Activated CD8-positive, alpha-beta T cell treated with anti-CD3 and anti-CD28 coated beads, Interleukin-2, amount 10 ng/mL, durations not matched to agents 7 days and 5 days (primary cell): ENCODE measurements at regions not wholly inside any gene's neighbourhood (a gene's known extent, or its start where the extent isn't known, plus 50 kb on each side); places are given as distances from the start of the nearest gene placed in this dataset.

Experiments
- ATAC-seq: fragments of 150-1000 bp; cut with Tn5 transposase; one replicate; pipeline ENCODE4 v1.10.0; 2021; ENCODE audit warnings: moderate library complexity
- CTCF ChIA-PET: fragments of 350-600 bp; sonication (Branson Sonifier 250); formaldehyde crosslinking; loops from one replicate; lab custom pipeline; 2021; ENCODE audit warnings: antibody characterized with exemption; lab: Charles Lee
- POLR2A ChIA-PET: fragments of 350-600 bp; sonication (Branson Sonifier 250); formaldehyde crosslinking; loops from one replicate; lab custom pipeline; 2021; ENCODE audit warnings: antibody characterized with exemption; lab: Charles Lee
- DNase-seq: peaks from one replicate; pipeline ENCODE4 v3.0.0-alpha.2; 2020
- H3K27ac Mint-ChIP-seq: one replicate; pipeline ENCODE4 v1.8.0; 2021; ENCODE audit warnings: mild to moderate bottlenecking, mixed read lengths
- H3K27me3 Mint-ChIP-seq: one replicate; pipeline ENCODE4 v1.8.0; 2021; ENCODE audit warnings: low read depth, mixed read lengths
- H3K36me3 Mint-ChIP-seq: one replicate; pipeline ENCODE4 v1.8.0; 2021; ENCODE audit warnings: low read depth, mixed read lengths
- H3K4me1 Mint-ChIP-seq: one replicate; pipeline ENCODE4 v1.8.0; 2021; ENCODE audit warnings: low read depth, mixed read lengths
- H3K4me3 Mint-ChIP-seq: one replicate; pipeline ENCODE4 v1.8.0; 2021; ENCODE audit warnings: mild to moderate bottlenecking, mixed read lengths
- H3K9me3 Mint-ChIP-seq: one replicate; pipeline ENCODE4 v1.8.0; 2022; ENCODE audit warnings: mixed read lengths; ENCODE audit not compliant: insufficient read depth

- Mint-ChIP-seq H3K9me3 (peaks cover 28% of the 10 kb centered on the region), H3K4me1 (no peaks in the 10 kb centered on the region), H3K4me3 (no peak overlapping the region), H3K36me3 (no peaks in the 10 kb centered on the region), H3K27me3 (no peaks in the 10 kb centered on the region), H3K27ac (no peak overlapping the region)
- DNase-seq (no peak), ATAC-seq (no peak)
- ChIA-PET CTCF (no interaction called here), POLR2A (no interaction called here)
These were observed 76.0 kb upstream of the CDH10 start for GRCh38 chr5:24720743-24721142.

GRCh38 chr5:24714746-24715145 lies 70.0 kb upstream of the CDH10 start:
- POLR2A ChIA-PET: no interaction called here
- no peaks in the 10 kb centered on the region for H3K27me3 Mint-ChIP-seq
- no peaks in the 10 kb centered on the region for H3K36me3 Mint-ChIP-seq
- no peak for ATAC-seq
- peaks cover 11% of the 10 kb centered on the region for H3K9me3 Mint-ChIP-seq
- no peak for DNase-seq
- H3K27ac Mint-ChIP-seq: no peak overlapping the region
- H3K4me1 Mint-ChIP-seq: no peaks in the 10 kb centered on the region
- CTCF ChIA-PET: no interaction called here
- no peak overlapping the region for H3K4me3 Mint-ChIP-seq

- ChIA-PET CTCF (no interaction called here), POLR2A (no interaction called here)
- DNase-seq (no peak), ATAC-seq (no peak)
- peaks cover 8% of the 10 kb centered on the region for H3K9me3 Mint-ChIP-seq
- H3K36me3 Mint-ChIP-seq: no peaks in the 10 kb centered on the region
- no peaks in the 10 kb centered on the region for H3K27me3 Mint-ChIP-seq
- no peak overlapping the region for H3K4me3 Mint-ChIP-seq
- no peak overlapping the region for H3K27ac Mint-ChIP-seq
- no peaks in the 10 kb centered on the region for H3K4me1 Mint-ChIP-seq
These were observed 68.2 kb upstream of the CDH10 start for GRCh38 chr5:24712947-24713346.

GRCh38 chr5:24712047-24712446 lies 67.3 kb upstream of the CDH10 start:
- Mint-ChIP-seq H3K9me3 (peaks cover 8% of the 10 kb centered on the region), H3K27me3 (no peaks in the 10 kb centered on the region), H3K4me1 (no peaks in the 10 kb centered on the region), H3K36me3 (no peaks in the 10 kb centered on the region), H3K27ac (no peak overlapping the region), H3K4me3 (no peak overlapping the region)
- ATAC-seq: no peak
- DNase-seq: no peak
- POLR2A ChIA-PET: no interaction called here
- CTCF ChIA-PET: no interaction called here

GRCh38 chr5:24703934-24704333 lies 59.2 kb upstream of the CDH10 start:
- H3K4me1 Mint-ChIP-seq: no peaks in the 10 kb centered on the region
- no peaks in the 10 kb centered on the region for H3K36me3 Mint-ChIP-seq
- H3K27ac Mint-ChIP-seq: no peak overlapping the region
- peaks cover 31% of the 10 kb centered on the region for H3K9me3 Mint-ChIP-seq
- ChIA-PET POLR2A (no interaction called here), CTCF (no interaction called here)
- no peak for ATAC-seq
- H3K4me3 Mint-ChIP-seq: no peak overlapping the region
- no peaks in the 10 kb centered on the region for H3K27me3 Mint-ChIP-seq
- DNase-seq: no peak
